Endothelial cell of umbilical vein (primary cell): ENCODE measurements at regions not wholly inside any gene's neighbourhood (a gene's known extent, or its start where the extent isn't known, plus 50 kb on each side); places are given as distances from the start of the nearest gene placed in this dataset.

ENCODE experiments used
- CTCF ChIP-seq, 2 donors: IDR thresholded peaks; 1 replicate in 1 of 2; 2 replicates in 1 of 2; pipeline ENCODE4 v1.5.1; 2011; ENCODE audit warnings: low read length in 2 of 2, mild to moderate bottlenecking in 2 of 2, moderate library complexity in 2 of 2, control low read depth in 1 of 2, inconsistent platforms in 1 of 2, low read depth in 1 of 2; ENCODE audit not compliant: insufficient read depth in 1 of 2; ENCODE audit errors: extremely low read depth in 1 of 2
- EZH2 ChIP-seq: IDR thresholded peaks from 2 replicates; pipeline ENCODE4 v1.6.1; 2012; ENCODE audit warnings: borderline replicate concordance, low read depth, mild to moderate bottlenecking, moderate library complexity, low read length, inconsistent platforms; ENCODE audit not compliant: severe bottlenecking
- JUN ChIP-seq: IDR thresholded peaks from 2 replicates; pipeline ENCODE4 v1.6.1; 2011; ENCODE audit warnings: borderline replicate concordance, low read depth; ENCODE audit not compliant: insufficient read length, insufficient read depth
- POLR2A ChIP-seq: IDR thresholded peaks from 2 replicates; pipeline ENCODE4 v1.6.1; 2012; ENCODE audit warnings: low read depth, mild to moderate bottlenecking, control low read depth, low read length

DNA sequence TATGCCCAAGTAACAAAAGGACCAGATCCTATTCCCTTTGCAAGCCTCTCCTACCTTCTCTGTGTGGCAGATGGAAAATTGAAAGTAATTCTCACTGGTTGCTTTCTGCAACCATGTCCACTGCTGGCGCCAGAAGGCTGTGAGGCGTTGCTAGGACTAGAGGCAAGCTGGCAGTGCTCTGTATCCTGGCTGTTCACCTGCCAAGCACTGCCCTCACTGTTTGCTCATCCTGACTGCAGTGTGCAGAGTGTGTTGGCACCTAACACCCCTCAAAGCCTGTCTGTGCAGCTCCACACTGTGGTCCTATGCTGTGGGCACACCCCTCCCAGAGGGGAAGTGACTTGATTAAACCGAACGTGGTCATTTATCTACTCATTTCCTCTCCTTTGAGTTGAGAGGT lies 840.7 kb downstream of the NLGN4Y start:
- TF ChIP-seq JUN (no peak), CTCF (IDR thresholded peaks at IDR 0.05; ENCODE audit: extremely low read depth in 1 of 2, insufficient read depth in 1 of 2, low read depth in 1 of 2, low read length in 2 of 2) (no peak), EZH2 (no peak), POLR2A (no peak)
